Activated T-cell treated with anti-CD3 and anti-CD28 coated beads, Interleukin-2, amount 50 U/mL, for 72 hours (primary cell): ENCODE measurements at regions not wholly inside any gene's neighbourhood (a gene's known extent, or its start where the extent isn't known, plus 50 kb on each side); places are given as distances from the start of the nearest gene placed in this dataset.
"Not testable (repeated sequence)": the region's sequence is repeated elsewhere in the genome, so short reads cannot be mapped to it uniquely, and the experiment has no call there.

ENCODE experiments used
- ATAC-seq, 2 donors: fragments of 150-1000 bp; cut with Tn5 transposase; replicated peaks in 1 of 2; 2 replicates each; pipeline ENCODE4 v1.10.0; 2021; ENCODE audit warnings: moderate library complexity in 2 of 2, mild to moderate bottlenecking in 1 of 2
- DNase-seq, 2 donors: peaks; one replicate each; pipeline ENCODE4 v3.0.0; 2021 to 2022; ENCODE audit warnings: mixed read lengths in 1 of 2
- H3K27ac Mint-ChIP-seq: one replicate; pipeline ENCODE4 v1.8.0; 2022; ENCODE audit warnings: mild to moderate bottlenecking, moderate library complexity, mixed read lengths
- H3K27me3 Mint-ChIP-seq: one replicate; pipeline ENCODE4 v1.8.0; 2022; ENCODE audit warnings: low read depth, mixed read lengths
- H3K36me3 Mint-ChIP-seq, 2 donors: one replicate each; pipeline ENCODE4 v1.8.0; 2022; ENCODE audit warnings: mixed read lengths in 2 of 2, mild to moderate bottlenecking in 1 of 2; ENCODE audit not compliant: insufficient read depth in 2 of 2
- H3K4me1 Mint-ChIP-seq: one replicate; pipeline ENCODE4 v1.8.0; 2022; ENCODE audit warnings: low read depth, mixed read lengths
- H3K4me3 Mint-ChIP-seq, 2 donors: one replicate each; pipeline ENCODE4 v1.8.0; 2022; ENCODE audit warnings: mild to moderate bottlenecking in 2 of 2, mixed read lengths in 2 of 2, moderate library complexity in 2 of 2
- H3K9me3 Mint-ChIP-seq, 2 donors: one replicate each; pipeline ENCODE4 v1.8.0; 2022; ENCODE audit warnings: mixed read lengths in 2 of 2

- ATAC-seq (no peak), DNase-seq (no peak)
- Mint-ChIP-seq H3K27ac (no peak overlapping the region), H3K4me3 (no peak overlapping the region), H3K36me3 (no peaks in the 10 kb centered on the region), H3K27me3 (peaks cover 6% of the 10 kb centered on the region), H3K4me1 (no peaks in the 10 kb centered on the region), H3K9me3 (peaks cover 0 to 2% of the 10 kb centered on the region in 2 donors)
These were observed 98.0 kb downstream of the LMO4 start for GRCh38 chr1:87426463-87427249.

- Mint-ChIP-seq H3K27ac (no peak overlapping the region), H3K36me3 (no peaks in the 10 kb centered on the region), H3K4me3 (no peak overlapping the region), H3K9me3 (no peaks in the 10 kb centered on the region), H3K4me1 (no peaks in the 10 kb centered on the region), H3K27me3 (peaks cover 18% of the 10 kb centered on the region)
- ATAC-seq (no peak), DNase-seq (no peak)
These were observed 99.7 kb downstream of the LMO4 start for GRCh38 chr1:87428367-87428766.

- Mint-ChIP-seq H3K4me3 (no peak overlapping the region), H3K4me1 (no peaks in the 10 kb centered on the region), H3K27me3 (peaks cover 23% of the 10 kb centered on the region), H3K36me3 (no peaks in the 10 kb centered on the region), H3K9me3 (no peaks in the 10 kb centered on the region), H3K27ac (no peak overlapping the region)
- DNase-seq: no peak
- no peak for ATAC-seq
These were observed 100.2 kb downstream of the LMO4 start for GRCh38 chr1:87428883-87429282.

DNA sequence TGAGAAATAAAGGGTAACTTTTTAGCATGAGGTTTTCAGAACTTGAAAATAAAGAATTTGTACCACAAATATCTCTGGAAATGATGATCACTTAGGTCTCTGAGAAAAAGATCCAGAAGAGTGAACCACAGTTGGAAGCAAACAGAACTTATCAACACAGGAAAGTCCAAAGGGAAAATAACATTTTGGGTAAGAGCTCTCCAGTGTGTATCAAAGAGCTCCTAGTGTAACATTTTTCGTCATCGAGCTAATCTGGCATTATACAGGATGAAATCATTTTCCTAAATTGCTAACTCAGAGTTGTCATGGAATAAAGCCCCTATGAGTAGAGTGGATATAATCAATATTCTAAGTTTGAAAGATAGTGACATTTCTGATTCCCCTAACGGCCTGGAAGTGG is 104.0 kb downstream of the LMO4 start:
- H3K36me3 Mint-ChIP-seq: no peaks in the 10 kb centered on the region
- no peaks in the 10 kb centered on the region for H3K9me3 Mint-ChIP-seq
- no peak for DNase-seq
- no peak overlapping the region for H3K27ac Mint-ChIP-seq
- H3K4me1 Mint-ChIP-seq: peaks cover 7% of the 10 kb centered on the region
- no peak for ATAC-seq
- H3K27me3 Mint-ChIP-seq: peaks cover 41% of the 10 kb centered on the region
- no peak overlapping the region for H3K4me3 Mint-ChIP-seq

- not testable (repeated sequence) for H3K4me1 Mint-ChIP-seq, H3K4me3 Mint-ChIP-seq, H3K27ac Mint-ChIP-seq, ATAC-seq, H3K36me3 Mint-ChIP-seq, DNase-seq, H3K9me3 Mint-ChIP-seq
- H3K27me3 Mint-ChIP-seq: peaks cover 41% of the 10 kb centered on the region
These were observed 104.4 kb downstream of the LMO4 start for GRCh38 chr1:87433101-87433500.

DNA sequence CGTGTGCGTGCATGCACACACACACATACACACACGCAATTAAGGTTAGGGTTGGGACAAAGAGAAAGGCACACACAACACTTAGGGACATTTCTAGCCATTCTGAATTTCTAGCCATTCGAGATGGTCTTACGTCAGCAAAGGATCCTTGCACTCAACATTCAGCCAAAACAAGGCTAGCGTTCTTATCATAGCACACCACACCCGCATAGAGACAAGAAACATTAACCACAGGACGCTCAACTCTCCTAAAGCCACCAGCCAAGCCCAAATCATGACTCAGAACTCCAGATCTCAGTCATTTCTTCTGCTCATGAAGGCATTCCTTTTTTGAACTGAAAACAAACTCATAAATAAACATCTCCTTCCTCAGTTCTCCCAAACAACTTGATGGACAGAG is 106.8 kb downstream of the LMO4 start:
- H3K27me3 Mint-ChIP-seq: peaks cover 35% of the 10 kb centered on the region
- ATAC-seq (peak; percentile 74 to 88), DNase-seq (peak; percentile 17 to 21)
- H3K4me1 Mint-ChIP-seq: peaks cover 7% of the 10 kb centered on the region
- no peak overlapping the region for H3K4me3 Mint-ChIP-seq
- no peaks in the 10 kb centered on the region for H3K36me3 Mint-ChIP-seq
- H3K27ac Mint-ChIP-seq: no peak overlapping the region
- no peaks in the 10 kb centered on the region for H3K9me3 Mint-ChIP-seq

DNA sequence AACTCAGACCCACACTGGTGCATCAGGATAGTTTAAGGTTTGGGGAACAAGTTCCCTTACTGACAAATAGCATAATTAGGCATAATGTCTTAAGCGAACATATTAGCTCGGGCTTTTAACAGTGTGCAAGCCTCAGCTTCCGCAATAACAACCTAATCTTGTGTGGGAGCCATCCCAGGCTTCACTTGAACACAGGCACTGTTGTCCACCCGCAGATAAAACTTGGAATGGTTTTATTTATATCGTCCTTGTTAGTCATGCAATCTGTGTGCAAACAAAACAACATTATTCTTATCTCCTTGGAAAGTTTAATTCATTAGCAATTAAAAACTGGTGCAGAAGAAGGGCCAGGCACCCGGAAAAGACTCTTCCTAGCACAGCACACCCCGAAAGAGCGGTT is 107.4 kb downstream of the LMO4 start:
- not testable (repeated sequence) for H3K27ac Mint-ChIP-seq, ATAC-seq, H3K4me3 Mint-ChIP-seq, H3K9me3 Mint-ChIP-seq, H3K36me3 Mint-ChIP-seq, H3K4me1 Mint-ChIP-seq, DNase-seq
- H3K27me3 Mint-ChIP-seq: peaks cover 35% of the 10 kb centered on the region

DNA sequence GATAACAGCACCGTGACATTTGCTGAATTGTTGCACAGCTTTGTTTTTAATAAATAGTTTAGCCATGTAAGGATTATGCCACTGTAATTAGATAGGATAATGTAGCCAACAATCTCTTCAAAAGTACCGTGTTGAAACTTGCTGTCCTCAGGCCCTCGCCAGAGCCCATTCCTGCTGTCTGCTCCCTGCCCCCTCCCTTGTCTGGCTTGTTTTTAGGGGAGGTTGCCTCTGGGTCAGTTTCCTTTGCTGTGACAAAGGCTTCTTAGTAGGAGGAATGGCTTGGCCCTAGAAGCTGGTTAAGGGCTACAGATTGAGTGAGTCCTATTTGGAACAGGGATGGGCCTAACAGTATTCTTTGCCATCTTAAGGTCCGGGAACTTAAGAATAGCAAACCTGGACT is 107.9 kb downstream of the LMO4 start:
- H3K4me1 Mint-ChIP-seq: peaks cover 7% of the 10 kb centered on the region
- no peak for ATAC-seq
- no peak for DNase-seq
- H3K27me3 Mint-ChIP-seq: peaks cover 35% of the 10 kb centered on the region
- no peaks in the 10 kb centered on the region for H3K36me3 Mint-ChIP-seq
- no peak overlapping the region for H3K27ac Mint-ChIP-seq
- no peak overlapping the region for H3K4me3 Mint-ChIP-seq
- no peaks in the 10 kb centered on the region for H3K9me3 Mint-ChIP-seq

DNA sequence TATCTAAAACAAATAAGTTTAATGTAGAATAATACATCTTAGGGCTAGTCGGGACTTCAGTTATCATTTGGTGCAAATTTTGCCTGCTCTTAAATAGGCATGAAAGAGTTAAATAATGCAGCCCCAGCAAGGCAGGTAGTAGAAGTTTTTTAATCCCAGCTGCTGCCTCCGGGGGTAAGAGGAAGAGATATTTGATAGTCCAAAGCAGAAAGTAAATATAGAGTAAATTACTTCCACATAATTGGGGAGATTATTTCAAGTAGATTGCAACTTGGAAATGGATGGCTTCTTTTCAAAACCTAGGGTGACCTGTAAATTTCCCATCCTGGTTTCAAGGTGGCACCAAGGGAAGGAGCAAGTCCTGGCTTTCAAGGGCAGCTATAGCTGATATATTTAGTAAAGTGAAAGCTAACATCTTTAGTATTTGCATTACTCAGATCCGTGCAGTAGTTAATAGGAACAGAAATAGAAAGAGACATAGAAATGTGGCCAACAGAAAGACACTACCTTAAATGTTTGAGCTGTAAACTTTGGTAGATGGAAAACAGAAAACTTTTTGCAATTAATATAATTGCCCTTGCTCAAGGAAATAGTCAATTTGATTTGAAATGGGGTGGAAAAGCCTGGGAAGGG is 109.1 kb downstream of the LMO4 start:
- no peaks in the 10 kb centered on the region for H3K9me3 Mint-ChIP-seq
- H3K27me3 Mint-ChIP-seq: peaks cover 28% of the 10 kb centered on the region
- H3K4me1 Mint-ChIP-seq: peaks cover 7% of the 10 kb centered on the region
- DNase-seq (no peak), ATAC-seq (no peak)
- no peaks in the 10 kb centered on the region for H3K36me3 Mint-ChIP-seq
- no peak overlapping the region for H3K27ac Mint-ChIP-seq
- H3K4me3 Mint-ChIP-seq: no peak overlapping the region

DNA sequence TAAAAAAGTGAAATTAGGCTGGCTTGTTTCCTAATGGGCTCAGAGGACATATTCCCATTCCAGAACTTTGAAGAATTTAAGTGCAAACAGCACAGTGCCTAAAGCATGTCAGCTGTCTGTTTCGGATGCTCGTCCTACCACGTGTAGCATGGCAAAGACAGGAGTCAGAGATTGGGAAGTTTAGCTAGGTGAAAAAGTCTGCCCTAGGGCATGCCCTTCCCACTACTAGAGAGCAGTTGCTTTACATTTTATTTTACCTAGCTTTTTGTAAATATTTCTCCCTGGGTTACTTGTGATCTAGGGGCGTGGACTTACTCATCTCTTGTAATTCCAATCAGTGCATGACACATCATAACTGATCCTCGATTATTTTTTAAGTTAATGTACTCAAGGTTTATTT is 111.1 kb downstream of the LMO4 start:
- DNase-seq (no peak), ATAC-seq (no peak)
- no peak overlapping the region for H3K4me3 Mint-ChIP-seq
- peaks cover 8% of the 10 kb centered on the region for H3K27me3 Mint-ChIP-seq
- peaks cover 4 to 5% of the 10 kb centered on the region in 2 donors for H3K9me3 Mint-ChIP-seq
- H3K4me1 Mint-ChIP-seq: peaks cover 7% of the 10 kb centered on the region
- peaks cover under 1 to 4% of the 10 kb centered on the region in 2 donors for H3K36me3 Mint-ChIP-seq
- H3K27ac Mint-ChIP-seq: no peak overlapping the region

DNA sequence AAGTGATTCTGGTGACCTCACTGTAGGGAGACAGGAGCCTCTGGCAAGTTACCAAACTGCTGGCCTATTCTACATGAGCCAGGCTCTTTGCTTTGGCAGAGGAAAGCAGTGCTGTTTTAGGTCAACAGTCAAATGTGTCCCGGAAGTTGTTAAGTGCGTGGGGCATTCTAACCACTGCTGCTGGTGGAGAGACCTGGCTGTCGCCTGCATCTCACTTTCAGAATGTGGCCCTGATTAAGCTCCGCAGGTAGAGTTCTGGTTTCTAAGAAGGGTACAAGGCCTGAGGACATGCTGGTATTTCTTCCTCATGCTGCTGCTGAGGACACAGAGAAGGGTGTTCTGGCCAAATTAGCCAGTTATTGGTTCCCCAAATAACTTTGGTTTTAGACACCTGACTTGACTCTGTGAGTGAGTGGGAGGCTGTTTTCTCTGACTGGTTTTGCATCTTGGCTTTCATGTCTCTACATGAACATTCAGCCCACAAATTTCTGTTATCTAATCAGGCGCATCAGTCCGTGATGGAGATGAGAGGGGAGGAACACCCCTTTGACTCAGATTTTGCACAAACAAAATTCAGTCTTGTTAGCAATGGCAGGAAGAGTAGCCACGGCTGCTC is 120.8 kb downstream of the LMO4 start:
- Mint-ChIP-seq H3K4me1 (peaks cover 12% of the 10 kb centered on the region), H3K27me3 (peaks cover 4% of the 10 kb centered on the region), H3K36me3 (peaks cover 4 to 8% of the 10 kb centered on the region in 2 donors), H3K9me3 (peaks cover 4 to 8% of the 10 kb centered on the region in 2 donors), H3K27ac (no peak overlapping the region), H3K4me3 (peak overlapping the region in 1 of 2 donors; percentile 60)
- peak; percentile 21 to 49 for DNase-seq
- peak; percentile 83 to 86 for ATAC-seq

DNA sequence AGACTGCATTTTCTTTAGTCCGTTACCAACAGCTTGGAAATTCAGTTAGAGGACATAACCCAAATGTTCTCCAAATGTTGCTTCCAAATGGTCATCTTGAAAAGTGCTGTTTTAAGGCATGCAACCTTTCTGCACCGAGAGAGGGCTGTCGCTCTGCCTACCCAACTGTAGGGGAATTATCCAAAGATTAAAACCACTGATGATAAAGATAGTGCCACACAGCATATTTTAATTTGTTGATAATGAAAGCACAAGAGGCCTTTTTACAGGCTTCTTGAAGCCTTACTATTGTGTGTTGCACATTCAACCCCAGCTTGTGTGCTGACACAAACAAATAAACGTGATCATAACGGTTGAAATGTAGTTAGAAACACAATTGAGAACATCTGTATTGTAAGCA is 121.5 kb downstream of the LMO4 start:
- ATAC-seq: no peak
- H3K36me3 Mint-ChIP-seq: peaks cover 2 to 5% of the 10 kb centered on the region in 2 donors
- no peak overlapping the region for H3K27ac Mint-ChIP-seq
- H3K4me1 Mint-ChIP-seq: peaks cover 12% of the 10 kb centered on the region
- peak overlapping the region in 1 of 2 donors; percentile 60 for H3K4me3 Mint-ChIP-seq
- peaks cover 11% of the 10 kb centered on the region for H3K27me3 Mint-ChIP-seq
- H3K9me3 Mint-ChIP-seq: peaks cover 3 to 4% of the 10 kb centered on the region in 2 donors
- DNase-seq: no peak

DNA sequence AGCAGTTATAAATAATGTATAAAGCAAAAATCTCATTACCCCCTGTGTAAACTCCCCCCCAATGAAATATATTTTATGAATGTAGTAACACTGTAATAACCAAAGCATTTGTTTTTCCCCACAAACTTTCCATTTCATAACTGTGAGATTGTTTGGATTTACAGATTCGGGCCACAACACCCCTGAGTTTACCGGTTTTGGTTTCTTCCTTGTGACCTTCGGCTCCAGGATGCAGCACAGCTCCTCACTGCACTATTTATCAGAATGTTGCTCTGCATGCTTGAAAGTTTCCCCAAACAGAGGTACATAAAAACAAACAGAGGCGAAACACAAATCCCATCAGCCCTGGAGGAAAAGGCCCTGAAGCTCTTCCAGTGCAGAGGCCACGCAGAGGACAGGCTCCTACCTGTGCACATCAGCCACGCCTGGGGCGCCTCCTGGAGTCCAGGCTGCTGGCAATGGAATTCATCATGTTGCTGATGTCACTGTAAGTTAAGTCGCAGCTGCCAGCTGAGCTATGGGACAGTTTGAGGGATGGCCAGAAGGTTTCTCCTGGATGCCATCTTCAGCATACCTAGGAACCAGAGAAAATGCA is 122.0 kb downstream of the LMO4 start:
- Mint-ChIP-seq H3K4me1 (peaks cover 12% of the 10 kb centered on the region), H3K36me3 (peaks cover 0 to 2% of the 10 kb centered on the region in 2 donors), H3K27ac (no peak overlapping the region), H3K9me3 (peaks cover 0 to 1% of the 10 kb centered on the region in 2 donors), H3K4me3 (peak overlapping the region in 1 of 2 donors; percentile 60), H3K27me3 (peaks cover 15% of the 10 kb centered on the region)
- DNase-seq (peak in 1 of 2 donors; percentile 8), ATAC-seq (no peak)
